Transverse colon (tissue), 4 donors: ENCODE measurements at regions not wholly inside any gene's neighbourhood (a gene's known extent, or its start where the extent isn't known, plus 50 kb on each side); places are given as distances from the start of the nearest gene placed in this dataset.
A peak's percentile ranks its signal among the peaks of the same experiment; 100 is the strongest.

Experiments
- DNase-seq: peaks from one replicate; pipeline ENCODE4 v3.0.0-alpha.2; 2019
- H3K27ac ChIP-seq, 4 donors: fragments of 200-600 bp; sonication (generic); 2 replicates each; pipeline ENCODE4 v1.5.1; 2016 to 2018; ENCODE audit warnings: inconsistent platforms in 4 of 4
- H3K27me3 ChIP-seq: fragments of 200-600 bp; sonication (generic); 2 replicates; pipeline ENCODE4 v1.5.1; 2017; ENCODE audit warnings: inconsistent platforms
- H3K36me3 ChIP-seq, 4 donors: fragments of 200-600 bp; sonication (generic); 2 replicates each; pipeline ENCODE4 v1.5.1; 2017 to 2019; ENCODE audit warnings: inconsistent platforms in 4 of 4
- H3K4me1 ChIP-seq, 4 donors: fragments of 200-600 bp; sonication (generic); 2 replicates each; pipeline ENCODE4 v1.5.1; 2017 to 2020; ENCODE audit warnings: inconsistent platforms in 4 of 4
- H3K4me3 ChIP-seq, 4 donors: fragments of 200-600 bp; sonication (generic); 1 replicate in 1 of 4; 2 replicates in 3 of 4; pipeline versions ENCODE4 v1.5.1 to v1.6.1; 2017 to 2019; ENCODE audit warnings: inconsistent platforms in 4 of 4
- H3K9me3 ChIP-seq, 2 donors: fragments of 200-600 bp; sonication (generic); 2 replicates each; pipeline ENCODE4 v1.5.1; 2017 to 2019; ENCODE audit warnings: inconsistent platforms in 2 of 2
- CTCF ChIP-seq, 5 experiments: fragments of 200-600 bp in 3 of 5; fragments of 450-650 bp in 2 of 5; sonication (generic) in 3 of 5; IDR thresholded peaks; 1 replicate in 2 of 5; 2 replicates in 3 of 5; pipeline ENCODE4 v1.5.1; 2016 to 2017; ENCODE audit warnings: antibody characterized with exemption in 5 of 5, inconsistent platforms in 3 of 5, mild to moderate bottlenecking in 2 of 5, moderate library complexity in 1 of 5
- EP300 ChIP-seq: sonication (generic); formaldehyde crosslinking; IDR thresholded peaks from one replicate; pipeline ENCODE4 v1.6.1; 2017; ENCODE audit warnings: antibody characterized with exemption, low read depth
- POLR2A ChIP-seq: fragments of 450-650 bp; IDR thresholded peaks from one replicate; pipeline ENCODE4 v1.6.1; 2016; ENCODE audit warnings: antibody characterized with exemption, mild to moderate bottlenecking, moderate library complexity
- POLR2AphosphoS5 ChIP-seq, 3 donors: sonication (generic); formaldehyde crosslinking; IDR thresholded peaks; one replicate each; pipeline ENCODE4 v1.6.1; 2016; ENCODE audit warnings: antibody characterized with exemption in 3 of 3
- WGBS, 2 donors: methylation state at CpG; one replicate each; pipeline ENCODE4 v1.1.5; 2018; ENCODE audit warnings: low coverage in 1 of 2; 5-methylcytosine and 5-hydroxymethylcytosine counted together
- in situ Hi-C, 4 donors: fragments of 200-750 bp; cut with MboI; loops; one replicate each; pipeline versions ENCODE4 v1.15.0 to v1.15.1; 2017; ENCODE audit warnings: low sequenced_read_pairs in 3 of 4, low pct_ligation_motif_present in 1 of 4, low pct_unique_long_range_greater_than_20kb in 1 of 4
- intact Hi-C: fragments of 100-400 bp; cut with DNase I; formaldehyde crosslinking; loops from one replicate; pipeline ENCODE4 v1.15.1; 2023; ENCODE audit warnings: low total_unique reads

- H3K27ac ChIP-seq: no peak overlapping the region
- intact Hi-C loops: no loop called here
- 75 to 83% methylated on average over 1 to 6 of the region's 6 CpGs for WGBS, 2 donors
- in situ Hi-C loops: no loop called here
- H3K36me3 ChIP-seq: no peaks in the 10 kb centered on the region
- H3K27me3 ChIP-seq: no peaks in the 10 kb centered on the region
- TF ChIP-seq POLR2AphosphoS5 (IDR thresholded peaks at IDR 0.05): no peak
- TF ChIP-seq CTCF (IDR thresholded peaks at IDR 0.05): no peak
- TF ChIP-seq POLR2A: no peak
- no peak for TF ChIP-seq EP300
- no peak overlapping the region for H3K4me3 ChIP-seq
- no peaks in the 10 kb centered on the region for H3K9me3 ChIP-seq
- H3K4me1 ChIP-seq: peaks cover 0 to 25% (median 6%) of the 10 kb centered on the region in 4 donors
- no peak for DNase-seq
Observed at GRCh38 chr1:109818271-109818987, 54.7 kb upstream of the EPS8L3 start.

GRCh38 chr1:109817881-109818270 is 54.2 kb upstream of the EPS8L3 start:
- H3K4me1 ChIP-seq: peaks cover 0 to 22% (median 6%) of the 10 kb centered on the region in 4 donors
- no peak for TF ChIP-seq CTCF (IDR thresholded peaks at IDR 0.05)
- TF ChIP-seq EP300: no peak
- no peak for TF ChIP-seq POLR2AphosphoS5 (IDR thresholded peaks at IDR 0.05)
- no peak for TF ChIP-seq POLR2A
- no peaks in the 10 kb centered on the region for H3K9me3 ChIP-seq
- no peak for DNase-seq
- H3K4me3 ChIP-seq: no peak overlapping the region
- no peaks in the 10 kb centered on the region for H3K36me3 ChIP-seq
- H3K27me3 ChIP-seq: no peaks in the 10 kb centered on the region
- intact Hi-C loops: no loop called here
- in situ Hi-C loops: no loop called here
- WGBS, 2 donors: 94 to 100% methylated on average over 2 of the region's 2 CpGs
- H3K27ac ChIP-seq: no peak overlapping the region

GRCh38 chr1:109816975-109817535 is 53.3 kb upstream of the EPS8L3 start:
- in situ Hi-C loops (no loop called here), intact Hi-C loops (no loop called here)
- no peak for DNase-seq
- Histone ChIP-seq H3K27me3 (no peaks in the 10 kb centered on the region), H3K9me3 (no peaks in the 10 kb centered on the region), H3K36me3 (no peaks in the 10 kb centered on the region), H3K4me3 (no peak overlapping the region), H3K27ac (no peak overlapping the region), H3K4me1 (peaks cover 0 to 15% (median 6%) of the 10 kb centered on the region in 4 donors)
- 98 to 100% methylated on average over 2 to 4 of the region's 4 CpGs for WGBS, 2 donors
- TF ChIP-seq CTCF (IDR thresholded peaks at IDR 0.05): no peak
- TF ChIP-seq POLR2A: no peak
- TF ChIP-seq POLR2AphosphoS5 (IDR thresholded peaks at IDR 0.05): no peak
- TF ChIP-seq EP300: no peak

GRCh38 chr1:109816175-109816811 is 52.6 kb upstream of the EPS8L3 start:
- H3K9me3 ChIP-seq: no peaks in the 10 kb centered on the region
- H3K27ac ChIP-seq: peak overlapping the region in 1 of 4 donors; percentile 14
- WGBS, 2 donors: 60 to 65% methylated on average over 1 to 4 of the region's 4 CpGs
- in situ Hi-C loops: no loop called here
- DNase-seq: peak; percentile 42
- H3K4me1 ChIP-seq: peaks cover 0 to 8% (median 6%) of the 10 kb centered on the region in 4 donors
- no peak for TF ChIP-seq POLR2AphosphoS5 (IDR thresholded peaks at IDR 0.05)
- no peak for TF ChIP-seq EP300
- no peak for TF ChIP-seq POLR2A
- no peaks in the 10 kb centered on the region for H3K27me3 ChIP-seq
- intact Hi-C loops: no loop called here
- no peaks in the 10 kb centered on the region for H3K36me3 ChIP-seq
- H3K4me3 ChIP-seq: no peak overlapping the region
